Heart right ventricle (tissue), 16 donors: ENCODE measurements at regions not wholly inside any gene's neighbourhood (a gene's known extent, or its start where the extent isn't known, plus 50 kb on each side); places are given as distances from the start of the nearest gene placed in this dataset.
"Not testable (repeated sequence)": the region's sequence is repeated elsewhere in the genome, so short reads cannot be mapped to it uniquely, and the experiment has no call there.

Experiments
- ATAC-seq, 8 donors: fragments of 200-7000 bp; cut with Tn5 transposase; one replicate each; pipeline ENCODE4 v1.9.1; 2020; ENCODE audit warnings: mild to moderate bottlenecking in 8 of 8, moderate library complexity in 8 of 8, moderate number of reproducible peaks in 1 of 8
- DNase-seq, 2 donors: peaks; one replicate each; pipeline ENCODE4 v3.0.0-alpha.2; 2020
- H3K27ac ChIP-seq, 10 donors: fragments of 200-600 bp; sonication (generic) in 2 of 10; one replicate each; pipeline versions ENCODE4 v1.5.0 to v1.8.0; 2020 to 2022; ENCODE audit warnings: mild to moderate bottlenecking in 3 of 10
- H3K27me3 ChIP-seq, 7 donors: fragments of 200-600 bp; one replicate each; pipeline ENCODE4 v1.8.0; 2021 to 2022; ENCODE audit warnings: mild to moderate bottlenecking in 2 of 7
- H3K36me3 ChIP-seq, 9 donors: fragments of 200-600 bp; sonication (generic) in 1 of 9; one replicate each; pipeline versions ENCODE4 v1.5.0 to v1.8.0; 2020 to 2022; ENCODE audit warnings: mild to moderate bottlenecking in 2 of 9
- H3K4me1 ChIP-seq, 9 donors: fragments of 200-600 bp; sonication (generic) in 1 of 9; one replicate each; pipeline versions ENCODE4 v1.5.0 to v1.8.0; 2020 to 2022; ENCODE audit warnings: mild to moderate bottlenecking in 4 of 9
- H3K4me3 ChIP-seq, 10 donors: fragments of 200-600 bp; sonication (generic) in 2 of 10; one replicate each; pipeline versions ENCODE4 v1.5.0 to v1.8.0; 2020 to 2022; ENCODE audit warnings: mild to moderate bottlenecking in 7 of 10, moderate library complexity in 2 of 10
- H3K9me3 ChIP-seq, 11 donors: fragments of 200-600 bp in 10 of 11; sonication (generic) in 2 of 11; one replicate each; pipeline versions ENCODE4 v1.5.0 to v1.8.0; 2013 to 2022; ENCODE audit warnings: mild to moderate bottlenecking in 2 of 11, control low read depth in 1 of 11, moderate library complexity in 1 of 11
- CTCF ChIP-seq, 9 donors: fragments of 200-600 bp; sonication (generic) in 2 of 9; IDR thresholded peaks; one replicate each; pipeline versions ENCODE4 v1.5.0 to v1.8.0; 2021 to 2022; ENCODE audit warnings: antibody characterized with exemption in 9 of 9, mild to moderate bottlenecking in 5 of 9, moderate library complexity in 1 of 9
- WGBS, 2 donors: extraction: QIAGEN DNeasy Blood & Tissue Kit; methylation state at CpG; one replicate each; pipeline ENCODE4 v1.1.7; 2013; ENCODE audit warnings: inconsistent platforms in 1 of 2; 5-methylcytosine and 5-hydroxymethylcytosine counted together
- intact Hi-C, 10 donors: fragments of 100-400 bp; cut with DNase I; formaldehyde crosslinking; loops; one replicate each; pipeline versions ENCODE4 v1.11.1 to v1.14.2; 2022
- donor health status: Arrhythmogenic right ventricular cardiomyopathy.
- donor health status: ischemic (EF 13 %, LVEDD 7.1; RV severe dilation, severe dysfunction).
- donor health status: healthy with polysubstance abuse.
- donor health status: DM: no; HTN: yes; CAD: no.
- donor health status: DM: no; HTN: no; CAD: no.
- donor health status: ischemic (EF 25% LVEDD 6.9; RV normal size, moderate dysfunction).
- donor health status: ischemic (EF 25% LVEDD 5.7; RV mildly dilated, moderate dysfunction).
- donor health status: healthy.
- donor health status: DM: yes; HTN: yes; CAD: no.
- donor health status: Ischemic cardiomyopathy.
- donor health status: ischemic (EF 35%, LVEDD 5.7; RV mildly dilated, moderate dysfunction).
- donor health status: nonischemic (EF 11% LVEDD 7.7; RV severe dilation, severe dysfunction).
- donor health status: DM: yes; HTN: yes; CAD: no.
- donor health status: PGD.
- donor health status: ischemic (EF 29% LVEDD 5.4; RV normal size, mild dysfunction).
- donor health status: nonischemic (EF 23%, LVEDD 6.1; RV moderate dilation, normal function).

- no peaks in the 10 kb centered on the region for H3K9me3 ChIP-seq
- WGBS, 2 donors: 56 to 60% methylated on average over 4 of the region's 4 CpGs
- H3K27me3 ChIP-seq: no peaks in the 10 kb centered on the region
Observed at GRCh38 chr4:77450006-77450405, 155.6 kb upstream of the CXCL13 start.

GRCh38 chr4:77451530-77451929 is 154.1 kb upstream of the CXCL13 start:
- no peaks in the 10 kb centered on the region for H3K36me3 ChIP-seq
- no peak overlapping the region for H3K4me3 ChIP-seq
- intact Hi-C loops: no loop called here
- no peak for ATAC-seq
- no peaks in the 10 kb centered on the region for H3K9me3 ChIP-seq
- H3K27me3 ChIP-seq: no peaks in the 10 kb centered on the region
- 0 to 68% methylated on average over 1 of the region's 1 CpG for WGBS, 2 donors
- H3K4me1 ChIP-seq: peaks cover 0 to 8% (median 0%) of the 10 kb centered on the region in 9 donors
- no peak overlapping the region for H3K27ac ChIP-seq
- no peak for TF ChIP-seq CTCF (IDR thresholded peaks at IDR 0.05)
- no peak for DNase-seq

More at GRCh38 chr4:77450006-77450405, 155.6 kb upstream of the CXCL13 start:
- Histone ChIP-seq H3K4me1 (peaks cover 0 to 9% (median 0%) of the 10 kb centered on the region in 9 donors), H3K27ac (no peak overlapping the region), H3K4me3 (no peak overlapping the region), H3K36me3 (no peaks in the 10 kb centered on the region)
- intact Hi-C loops: no loop called here
- DNase-seq (no peak), ATAC-seq (no peak)
- TF ChIP-seq CTCF (IDR thresholded peaks at IDR 0.05): no peak

GRCh38 chr4:77452117-77452516 is 153.5 kb upstream of the CXCL13 start:
- H3K27me3 ChIP-seq, intact Hi-C loops, H3K27ac ChIP-seq, H3K36me3 ChIP-seq, DNase-seq, H3K4me3 ChIP-seq, H3K9me3 ChIP-seq, ATAC-seq, H3K4me1 ChIP-seq: not testable (repeated sequence)
- WGBS, 2 donors: 53 to 75% methylated on average over 5 of the region's 5 CpGs

- no peaks in the 10 kb centered on the region for H3K27me3 ChIP-seq
- intact Hi-C loops: no loop called here
- TF ChIP-seq CTCF (IDR thresholded peaks at IDR 0.05): no peak
Observed at GRCh38 chr4:77453911-77454310, 151.7 kb upstream of the CXCL13 start.

GRCh38 chr4:77454858-77455257 is 150.8 kb upstream of the CXCL13 start:
- Histone ChIP-seq H3K4me1 (no peaks in the 10 kb centered on the region), H3K9me3 (peaks cover 0 to 13% (median 0%) of the 10 kb centered on the region in 11 donors)
- TF ChIP-seq CTCF (IDR thresholded peaks at IDR 0.05): no peak

More at GRCh38 chr4:77453911-77454310, 151.7 kb upstream of the CXCL13 start:
- H3K27ac ChIP-seq: no peak overlapping the region
- H3K4me3 ChIP-seq: no peak overlapping the region
- H3K36me3 ChIP-seq: no peaks in the 10 kb centered on the region
- peaks cover 0 to 5% (median 0%) of the 10 kb centered on the region in 11 donors for H3K9me3 ChIP-seq
- DNase-seq (no peak), ATAC-seq (no peak)
- no peaks in the 10 kb centered on the region for H3K4me1 ChIP-seq
- whole genome bisulfite sequencing, 2 donors: 68 to 78% methylated on average over 1 of the region's 1 CpG

GRCh38 chr4:77464100-77464499 is 141.5 kb upstream of the CXCL13 start:
- H3K27ac ChIP-seq, H3K4me1 ChIP-seq, H3K27me3 ChIP-seq, DNase-seq, H3K4me3 ChIP-seq, H3K36me3 ChIP-seq, ATAC-seq: not testable (repeated sequence)
- peaks cover 0 to 31% (median 0%) of the 10 kb centered on the region in 11 donors for H3K9me3 ChIP-seq
- intact Hi-C loops: loop anchor here in 4 of 10 donors (2.0 to 10.0 kb wide), 3 partner anchors 131 to 141 kb away; partner anchors contain the start of gene CXCL13 (in 1 of the 4)
- 94% methylated on average over 2 of the region's 2 CpGs for WGBS, 2 donors

More at GRCh38 chr4:77454858-77455257, 150.8 kb upstream of the CXCL13 start:
- no peak overlapping the region for H3K27ac ChIP-seq
- H3K36me3 ChIP-seq: no peaks in the 10 kb centered on the region
- no peak overlapping the region for H3K4me3 ChIP-seq
- intact Hi-C loops: no loop called here
- H3K27me3 ChIP-seq: no peaks in the 10 kb centered on the region
- 0 to 2% methylated on average over 1 of the region's 1 CpG for WGBS, 2 donors
- no peak for DNase-seq
- no peak for ATAC-seq
